Fibroblast of villous mesenchyme (primary cell): ENCODE measurements at regions not wholly inside any gene's neighbourhood (a gene's known extent, or its start where the extent isn't known, plus 50 kb on each side); places are given as distances from the start of the nearest gene placed in this dataset.

Experiments
- DNase-seq: peaks from one replicate; pipeline ENCODE4 v3.0.0-alpha.2; 2010; ENCODE audit warnings: low read depth
- H3K4me3 ChIP-seq: 2 replicates; pipeline ENCODE4 v1.5.1; 2011; ENCODE audit warnings: low read depth, mild to moderate bottlenecking, low read length
- CTCF ChIP-seq: IDR thresholded peaks from 2 replicates; pipeline ENCODE4 v1.5.1; 2012; ENCODE audit warnings: low read depth, mild to moderate bottlenecking, low read length; ENCODE audit not compliant: insufficient read depth

- H3K4me3 ChIP-seq: no peak overlapping the region
- no peak for TF ChIP-seq CTCF
- no peak for DNase-seq
Observed at GRCh38 chr17:65385071-65385470, 176.4 kb downstream of the AXIN2 start.

GRCh38 chr17:65381152-65381551 lies 180.3 kb downstream of the AXIN2 start:
- no peak for DNase-seq
- no peak for TF ChIP-seq CTCF

GRCh38 chr17:65374966-65375365 lies 186.5 kb downstream of the AXIN2 start:
- no peak overlapping the region for H3K4me3 ChIP-seq
- no peak for TF ChIP-seq CTCF
- no peak for DNase-seq

More at GRCh38 chr17:65381152-65381551, 180.3 kb downstream of the AXIN2 start:
- H3K4me3 ChIP-seq: no peak overlapping the region

- TF ChIP-seq CTCF: no peak
- no peak for DNase-seq
- no peak overlapping the region for H3K4me3 ChIP-seq
Observed at GRCh38 chr17:65371702-65372101, 189.7 kb downstream of the AXIN2 start.

- DNase-seq: peak; percentile 82
- no peak overlapping the region for H3K4me3 ChIP-seq
- no peak for TF ChIP-seq CTCF
Observed at GRCh38 chr17:65370669-65371131, 190.7 kb downstream of the AXIN2 start.

GRCh38 chr17:65368341-65368740 lies 193.1 kb downstream of the AXIN2 start:
- TF ChIP-seq CTCF: no peak
- no peak for DNase-seq
- no peak overlapping the region for H3K4me3 ChIP-seq

GRCh38 chr17:65366102-65366844 lies 195.2 kb downstream of the AXIN2 start:
- DNase-seq: no peak
- H3K4me3 ChIP-seq: no peak overlapping the region
- no peak for TF ChIP-seq CTCF
